K562 (cell line): ENCODE measurements at regions not wholly inside any gene's neighbourhood (a gene's known extent, or its start where the extent isn't known, plus 50 kb on each side); places are given as distances from the start of the nearest gene placed in this dataset.

Experiments
- CEBPB ChIP-seq: fragments of 450-650 bp; IDR thresholded peaks from 2 replicates; pipeline ENCODE4 v1.6.1; 2016; ENCODE audit warnings: missing genetic modification characterization, missing compliant biosample characterization
- CEBPG ChIP-seq, 3 experiments: fragments of 200-800 bp in 1 of 3; sonication (Bioruptor generic) in 1 of 3; sonication (generic) in 1 of 3; formaldehyde crosslinking in 1 of 3; IDR thresholded peaks in 2 of 3; conservative IDR thresholded peaks in 1 of 3; 2 replicates each; pipeline versions ENCODE4 v1.6.1 to v1.8.0; 2016 to 2022; ENCODE audit warnings: missing compliant biosample characterization in 2 of 3, missing genetic modification characterization in 2 of 3, mild to moderate bottlenecking in 1 of 3, missing genetic modification reagents in 1 of 3
- ETS1 ChIP-seq: conservative IDR thresholded peaks from 2 replicates; pipeline ENCODE4 v1.6.1; 2011; ENCODE audit warnings: low read depth, mild to moderate bottlenecking, low read length; ENCODE audit not compliant: control insufficient read depth
- FOXJ3 ChIP-seq: sonication (generic); formaldehyde crosslinking; IDR thresholded peaks from 2 replicates; pipeline ENCODE4 v1.4.0; 2020; ENCODE audit warnings: mild to moderate bottlenecking, missing genetic modification reagents
- HINFP ChIP-seq: fragments of 450-650 bp; conservative IDR thresholded peaks from 2 replicates; pipeline ENCODE4 v1.6.1; 2016; ENCODE audit warnings: missing genetic modification characterization, low read depth, mild to moderate bottlenecking, control low read depth, missing compliant biosample characterization
- NFYB ChIP-seq: IDR thresholded peaks from 2 replicates; pipeline ENCODE4 v1.6.1; 2011; ENCODE audit warnings: mild to moderate bottlenecking, moderate library complexity; ENCODE audit not compliant: insufficient read length; ENCODE audit errors: extremely low read depth
- PRPF4 ChIP-seq: fragments of 200-400 bp; formaldehyde crosslinking; IDR thresholded peaks from one replicate; pipeline ENCODE4 v1.6.1; 2017; ENCODE audit warnings: low read length, low read depth, mild to moderate bottlenecking; ENCODE audit not compliant: insufficient read depth, poor library complexity, severe bottlenecking
- RAD21 ChIP-seq, 2 experiments: fragments of 250-450 bp in 1 of 2; fragments of 450-650 bp in 1 of 2; sonication (Bioruptor Pico) in 1 of 2; formaldehyde crosslinking in 1 of 2; IDR thresholded peaks in 1 of 2; conservative IDR thresholded peaks in 1 of 2; 2 replicates each; pipeline versions ENCODE4 v1.4.0 to v1.8.0; 2020 to 2022; ENCODE audit warnings: mild to moderate bottlenecking in 2 of 2, moderate library complexity in 1 of 2
- RAD51 ChIP-seq: fragments of 450-650 bp; IDR thresholded peaks from 2 replicates; pipeline ENCODE4 v1.7.1; 2016; ENCODE audit warnings: low read depth, mild to moderate bottlenecking, borderline replicate concordance
- RBBP5 ChIP-seq: fragments of 200-600 bp; sonication (generic); IDR thresholded peaks from 2 replicates; pipeline ENCODE4 v1.6.1; 2012; ENCODE audit warnings: borderline replicate concordance, mild to moderate bottlenecking, low read length, control low read depth, inconsistent platforms; ENCODE audit not compliant: insufficient read depth, poor library complexity, severe bottlenecking
- SAFB ChIP-seq: fragments of 200-400 bp; formaldehyde crosslinking; IDR thresholded peaks from 2 replicates; pipeline ENCODE4 v1.6.1; 2017; ENCODE audit warnings: low read depth, low read length, borderline replicate concordance
- SAFB2 ChIP-seq: fragments of 200-400 bp; formaldehyde crosslinking; IDR thresholded peaks from 2 replicates; pipeline ENCODE4 v1.6.1; 2018; ENCODE audit warnings: borderline replicate concordance, low read length, low read depth, moderate library complexity; ENCODE audit not compliant: severe bottlenecking
- SUPT5H ChIP-seq: fragments of 450-650 bp; IDR thresholded peaks from 2 replicates; pipeline ENCODE4 v1.6.1; 2016
- TRIM24 ChIP-seq, 2 experiments: fragments of 450-650 bp; IDR thresholded peaks; 2 replicates each; pipeline ENCODE4 v1.6.1; 2016
- ZBTB12 ChIP-seq: fragments of 250-450 bp; sonication (Bioruptor Pico); IDR thresholded peaks from 2 replicates; pipeline ENCODE4 v1.4.0; 2020
- ZBTB17 ChIP-seq: fragments of 450-650 bp; formaldehyde crosslinking; IDR thresholded peaks from 2 replicates; pipeline ENCODE4 v1.4.0; 2020; ENCODE audit warnings: mild to moderate bottlenecking
- ZNF197 ChIP-seq: fragments of 200-800 bp; sonication (Bioruptor generic); IDR thresholded peaks from 2 replicates; pipeline ENCODE4 v1.6.1; 2016; ENCODE audit warnings: low read depth, missing genetic modification characterization, missing compliant biosample characterization
- ZNF507 ChIP-seq: conservative IDR thresholded peaks from 2 replicates; pipeline ENCODE4 v1.6.1; 2017; ENCODE audit warnings: missing genetic modification characterization, missing compliant biosample characterization

- TF ChIP-seq SUPT5H (peak; percentile 63; the same call in 1 of the 2 replicates), ZBTB12 (no peak), NFYB (no peak), RAD51 (no peak), HINFP (tag) (no peak), TRIM24 (IDR thresholded peaks at IDR 0.05) (peak; percentile 46 to 77; a peak in 3 of 4 replicates), CEBPG (CRISPR knock-in tag; IDR thresholded peaks at IDR 0.05) (peak; percentile 96), CEBPG (tag; conservative IDR thresholded peaks at IDR 0.05 in 1 of 2, IDR thresholded peaks at IDR 0.05 in 1 of 2) (peak; percentile 96 to 99), ZNF197 (CRISPR knock-in tag) (no peak), RBBP5 (peak; percentile 80), SAFB2 (no peak), ETS1 (peak; percentile 74), FOXJ3 (no peak), SAFB (no peak), CEBPB (tag) (peak; percentile 100), RAD21 (CRISPR knock-in tag; conservative IDR thresholded peaks at IDR 0.05 in 1 of 2, IDR thresholded peaks at IDR 0.05 in 1 of 2) (peak in 1 of 2 experiments; percentile 27; a peak in 2 of 4 replicates), PRPF4 (peak; percentile 70), ZNF507 (tag) (no peak), ZBTB17 (CRISPR knock-in tag) (peak; percentile 67; the same call in 1 of the 2 replicates)
Observed at GRCh38 chr6:156719720-156720563, 57.2 kb upstream of the ARID1B start (continued).
